CD8-positive, alpha-beta memory T cell (primary cell): ENCODE measurements at regions not wholly inside any gene's neighbourhood (a gene's known extent, or its start where the extent isn't known, plus 50 kb on each side); places are given as distances from the start of the nearest gene placed in this dataset.

Experiments
- CTCF ChIA-PET: fragments of 350-600 bp; sonication (Branson Sonifier 250); formaldehyde crosslinking; loops from one replicate; lab custom pipeline; 2021; ENCODE audit warnings: antibody characterized with exemption; lab: Charles Lee
- POLR2A ChIA-PET: fragments of 350-600 bp; sonication (Branson Sonifier 250); formaldehyde crosslinking; loops from one replicate; lab custom pipeline; 2021; ENCODE audit warnings: antibody characterized with exemption; lab: Charles Lee
- DNase-seq, 5 donors: peaks; one replicate each; pipeline versions ENCODE4 v3.0.0 to v3.0.0-alpha.2; 2020 to 2022; ENCODE audit warnings: mixed read lengths in 1 of 5
- H3K27ac ChIP-seq: one replicate; pipeline ENCODE4 v1.7.0; 2013; ENCODE audit warnings: low read depth, mild to moderate bottlenecking, low read length, moderate library complexity
- H3K27me3 ChIP-seq: 2 replicates; pipeline ENCODE4 v1.7.0; 2013; ENCODE audit warnings: low read length, mild to moderate bottlenecking; ENCODE audit not compliant: insufficient read depth, poor library complexity, severe bottlenecking
- H3K36me3 ChIP-seq: 2 replicates; pipeline ENCODE4 v1.7.0; 2013; ENCODE audit warnings: mild to moderate bottlenecking, low read length, moderate library complexity; ENCODE audit not compliant: insufficient read depth
- H3K4me1 ChIP-seq: 2 replicates; pipeline ENCODE4 v1.7.0; 2013; ENCODE audit warnings: mild to moderate bottlenecking, low read length, moderate library complexity; ENCODE audit not compliant: insufficient read depth
- H3K4me3 ChIP-seq: 2 replicates; pipeline ENCODE4 v1.7.0; 2013; ENCODE audit warnings: mild to moderate bottlenecking, low read length
- H3K9me3 ChIP-seq: 2 replicates; pipeline ENCODE4 v1.7.0; 2013; ENCODE audit warnings: mild to moderate bottlenecking, low read length
- H3K27ac Mint-ChIP-seq, 8 donors: one replicate each; pipeline ENCODE4 v1.8.0; 2020 to 2021; ENCODE audit warnings: mixed read lengths in 8 of 8, mild to moderate bottlenecking in 6 of 8, inconsistent platforms in 3 of 8, moderate library complexity in 3 of 8
- H3K27me3 Mint-ChIP-seq, 2 donors: one replicate each; pipeline ENCODE4 v1.8.0; 2020 to 2021; ENCODE audit warnings: mixed read lengths in 2 of 2, mild to moderate bottlenecking in 1 of 2, moderate library complexity in 1 of 2
- H3K36me3 Mint-ChIP-seq, 3 donors: one replicate each; pipeline ENCODE4 v1.8.0; 2020 to 2021; ENCODE audit warnings: mixed read lengths in 3 of 3, inconsistent platforms in 1 of 3, mild to moderate bottlenecking in 1 of 3
- H3K4me1 Mint-ChIP-seq, 3 donors: one replicate each; pipeline ENCODE4 v1.8.0; 2020 to 2021; ENCODE audit warnings: mixed read lengths in 3 of 3, inconsistent platforms in 1 of 3, mild to moderate bottlenecking in 1 of 3
- H3K4me3 Mint-ChIP-seq, 7 donors: one replicate each; pipeline ENCODE4 v1.8.0; 2020 to 2021; ENCODE audit warnings: mixed read lengths in 7 of 7, mild to moderate bottlenecking in 6 of 7, moderate library complexity in 4 of 7, inconsistent platforms in 2 of 7
- H3K9me3 Mint-ChIP-seq, 5 donors: one replicate each; pipeline ENCODE4 v1.8.0; 2020 to 2022; ENCODE audit warnings: mixed read lengths in 5 of 5, mild to moderate bottlenecking in 3 of 5, moderate library complexity in 2 of 5, inconsistent platforms in 1 of 5

- Histone ChIP-seq H3K36me3 (no peaks in the 10 kb centered on the region), H3K27ac (no peak overlapping the region), H3K9me3 (no peaks in the 10 kb centered on the region), H3K27me3 (no peaks in the 10 kb centered on the region), H3K4me3 (no peak overlapping the region), H3K4me1 (no peaks in the 10 kb centered on the region)
- H3K36me3 Mint-ChIP-seq: peaks cover 0 to 7% (median 0%) of the 10 kb centered on the region in 3 donors
- peaks cover 0 to 6% (median 0%) of the 10 kb centered on the region in 5 donors for H3K9me3 Mint-ChIP-seq
- CTCF ChIA-PET: no interaction called here
- peak overlapping the region in 1 of 8 donors; percentile 14 for H3K27ac Mint-ChIP-seq
- H3K27me3 Mint-ChIP-seq: peaks cover 0 to 8% of the 10 kb centered on the region in 2 donors
- POLR2A ChIA-PET: no interaction called here
- H3K4me3 Mint-ChIP-seq: no peak overlapping the region
- DNase-seq: no peak
- H3K4me1 Mint-ChIP-seq: no peaks in the 10 kb centered on the region
These were observed 270.2 kb upstream of the RASA1 start for GRCh38 chr5:86997516-86997915.

- H3K36me3 Mint-ChIP-seq: peaks cover 0 to 7% (median 0%) of the 10 kb centered on the region in 3 donors
These were observed 267.7 kb upstream of the RASA1 start for GRCh38 chr5:86999951-87000350.

GRCh38 chr5:87002485-87002884, 265.2 kb upstream of the RASA1 start:
- Mint-ChIP-seq H3K9me3 (peaks cover 0 to 2% (median 0%) of the 10 kb centered on the region in 5 donors), H3K36me3 (peaks cover 0 to 4% (median 0%) of the 10 kb centered on the region in 3 donors), H3K4me1 (no peaks in the 10 kb centered on the region), H3K4me3 (no peak overlapping the region), H3K27me3 (peaks cover 0 to 8% of the 10 kb centered on the region in 2 donors), H3K27ac (no peak overlapping the region)
- Histone ChIP-seq H3K4me3 (no peak overlapping the region), H3K9me3 (no peaks in the 10 kb centered on the region), H3K27ac (no peak overlapping the region), H3K36me3 (no peaks in the 10 kb centered on the region), H3K27me3 (no peaks in the 10 kb centered on the region), H3K4me1 (no peaks in the 10 kb centered on the region)
- no peak for DNase-seq
- ChIA-PET POLR2A (no interaction called here), CTCF (interaction anchor here (1.0 to 1.3 kb wide), 2 partner anchors 11 to 16 kb away, joined by 3 to 4 read pairs; no protein-coding TSS in a partner anchor)

More at GRCh38 chr5:86999951-87000350, 267.7 kb upstream of the RASA1 start:
- ChIA-PET CTCF (interaction anchor here (1.2 kb wide), 1 partner anchor 11 kb away, joined by 3 read pairs; no protein-coding TSS in a partner anchor), POLR2A (no interaction called here)
- no peaks in the 10 kb centered on the region for H3K27me3 ChIP-seq
- Mint-ChIP-seq H3K4me3 (no peak overlapping the region), H3K27ac (no peak overlapping the region), H3K4me1 (no peaks in the 10 kb centered on the region), H3K9me3 (peaks cover 0 to 3% (median 0%) of the 10 kb centered on the region in 5 donors), H3K27me3 (peaks cover 0 to 8% of the 10 kb centered on the region in 2 donors)
- no peaks in the 10 kb centered on the region for H3K9me3 ChIP-seq
- no peak overlapping the region for H3K27ac ChIP-seq
- H3K4me1 ChIP-seq: no peaks in the 10 kb centered on the region
- no peak for DNase-seq
- H3K4me3 ChIP-seq: no peak overlapping the region
- no peaks in the 10 kb centered on the region for H3K36me3 ChIP-seq

GRCh38 chr5:87004101-87004500, 263.6 kb upstream of the RASA1 start:
- H3K9me3 Mint-ChIP-seq: no peaks in the 10 kb centered on the region
- POLR2A ChIA-PET: no interaction called here

GRCh38 chr5:87007737-87008136, 259.9 kb upstream of the RASA1 start:
- H3K4me3 ChIP-seq: no peak overlapping the region
- no peaks in the 10 kb centered on the region for H3K9me3 ChIP-seq
- no peak overlapping the region for H3K27ac ChIP-seq
- no peak for DNase-seq
- Mint-ChIP-seq H3K9me3 (no peaks in the 10 kb centered on the region), H3K27me3 (no peaks in the 10 kb centered on the region), H3K4me3 (no peak overlapping the region), H3K36me3 (no peaks in the 10 kb centered on the region), H3K27ac (no peak overlapping the region), H3K4me1 (no peaks in the 10 kb centered on the region)
- ChIA-PET POLR2A (no interaction called here), CTCF (interaction anchor here (1.3 kb wide), 1 partner anchor 392 kb away, joined by 4 read pairs; no protein-coding TSS in a partner anchor)
- no peaks in the 10 kb centered on the region for H3K4me1 ChIP-seq
- no peaks in the 10 kb centered on the region for H3K36me3 ChIP-seq
- H3K27me3 ChIP-seq: no peaks in the 10 kb centered on the region

More at GRCh38 chr5:87004101-87004500, 263.6 kb upstream of the RASA1 start:
- no peak for DNase-seq
- no peaks in the 10 kb centered on the region for H3K36me3 Mint-ChIP-seq
- Histone ChIP-seq H3K27me3 (no peaks in the 10 kb centered on the region), H3K4me3 (no peak overlapping the region), H3K9me3 (no peaks in the 10 kb centered on the region), H3K27ac (no peak overlapping the region), H3K36me3 (no peaks in the 10 kb centered on the region), H3K4me1 (no peaks in the 10 kb centered on the region)
- H3K4me3 Mint-ChIP-seq: no peak overlapping the region
- H3K27me3 Mint-ChIP-seq: peaks cover 0 to 8% of the 10 kb centered on the region in 2 donors
- H3K4me1 Mint-ChIP-seq: no peaks in the 10 kb centered on the region
- CTCF ChIA-PET: interaction anchor here (1.0 kb wide), 1 partner anchor 8 kb away, joined by 4 read pairs; no protein-coding TSS in a partner anchor
- H3K27ac Mint-ChIP-seq: peak overlapping the region in 1 of 8 donors; percentile 52

- POLR2A ChIA-PET: no interaction called here
- no peaks in the 10 kb centered on the region for H3K4me1 Mint-ChIP-seq
- no peaks in the 10 kb centered on the region for H3K36me3 Mint-ChIP-seq
- no peaks in the 10 kb centered on the region for H3K27me3 ChIP-seq
- no peaks in the 10 kb centered on the region for H3K9me3 ChIP-seq
- H3K27ac ChIP-seq: no peak overlapping the region
- no peaks in the 10 kb centered on the region for H3K36me3 ChIP-seq
- H3K4me1 ChIP-seq: no peaks in the 10 kb centered on the region
- CTCF ChIA-PET: no interaction called here
- H3K27ac Mint-ChIP-seq: no peak overlapping the region
- H3K27me3 Mint-ChIP-seq: no peaks in the 10 kb centered on the region
- DNase-seq: no peak
- H3K4me3 Mint-ChIP-seq: no peak overlapping the region
- H3K9me3 Mint-ChIP-seq: no peaks in the 10 kb centered on the region
- H3K4me3 ChIP-seq: no peak overlapping the region
These were observed 258.7 kb upstream of the RASA1 start for GRCh38 chr5:87008751-87009560.

- Mint-ChIP-seq H3K9me3 (no peaks in the 10 kb centered on the region), H3K4me1 (no peaks in the 10 kb centered on the region), H3K27me3 (no peaks in the 10 kb centered on the region), H3K27ac (no peak overlapping the region), H3K36me3 (no peaks in the 10 kb centered on the region), H3K4me3 (no peak overlapping the region)
- no peaks in the 10 kb centered on the region for H3K4me1 ChIP-seq
- no peak for DNase-seq
- H3K27me3 ChIP-seq: no peaks in the 10 kb centered on the region
- no peak overlapping the region for H3K27ac ChIP-seq
- H3K9me3 ChIP-seq: no peaks in the 10 kb centered on the region
- H3K4me3 ChIP-seq: no peak overlapping the region
- H3K36me3 ChIP-seq: no peaks in the 10 kb centered on the region
- POLR2A ChIA-PET: no interaction called here
- CTCF ChIA-PET: interaction anchor here (0.9 to 1.2 kb wide), 2 partner anchors 11 to 389 kb away, joined by 3 read pairs; no protein-coding TSS in a partner anchor
These were observed 256.9 kb upstream of the RASA1 start for GRCh38 chr5:87010736-87011135.

- no peaks in the 10 kb centered on the region for H3K36me3 ChIP-seq
- peaks cover 15 to 16% (median 16%) of the 10 kb centered on the region in 3 donors for H3K4me1 Mint-ChIP-seq
- H3K4me3 ChIP-seq: no peak overlapping the region
- H3K27ac ChIP-seq: no peak overlapping the region
- no peaks in the 10 kb centered on the region for H3K9me3 Mint-ChIP-seq
- H3K4me1 ChIP-seq: peaks cover 15% of the 10 kb centered on the region
- peaks cover 0 to 1% (median 0%) of the 10 kb centered on the region in 3 donors for H3K36me3 Mint-ChIP-seq
- no peaks in the 10 kb centered on the region for H3K27me3 Mint-ChIP-seq
- no peaks in the 10 kb centered on the region for H3K9me3 ChIP-seq
- H3K27ac Mint-ChIP-seq: peak overlapping the region in 1 of 8 donors; percentile 34
- POLR2A ChIA-PET: no interaction called here
- no peaks in the 10 kb centered on the region for H3K27me3 ChIP-seq
- H3K4me3 Mint-ChIP-seq: no peak overlapping the region
- CTCF ChIA-PET: no interaction called here
- DNase-seq: no peak
These were observed 251.8 kb upstream of the RASA1 start for GRCh38 chr5:87015901-87016300.
